Activated CD4-positive, alpha-beta T cell treated with anti-CD3 and anti-CD28 coated beads, Interleukin-2, amount 50 U/mL, for 4 hours (primary cell): ENCODE measurements at regions not wholly inside any gene's neighbourhood (a gene's known extent, or its start where the extent isn't known, plus 50 kb on each side); places are given as distances from the start of the nearest gene placed in this dataset.
"Not testable (repeated sequence)": the region's sequence is repeated elsewhere in the genome, so short reads cannot be mapped to it uniquely, and the experiment has no call there.

Experiments
- DNase-seq, 2 experiments: peaks; one replicate each; pipeline ENCODE4 v3.0.0-alpha.2; 2020

GRCh38 chr5:158473016-158473635 is 614.2 kb upstream of the CLINT1 start:
- DNase-seq: no peak

- DNase-seq: no peak
Observed at GRCh38 chr5:158471535-158471924, 612.6 kb upstream of the CLINT1 start.

GRCh38 chr5:158470764-158471534 is 612.0 kb upstream of the CLINT1 start:
- no peak for DNase-seq

- DNase-seq: no peak
Observed at GRCh38 chr5:158468444-158468843, 609.5 kb upstream of the CLINT1 start.

GRCh38 chr5:158466191-158466590 is 607.2 kb upstream of the CLINT1 start:
- no peak for DNase-seq

- no peak for DNase-seq
Observed at GRCh38 chr5:158465086-158465972, 606.4 kb upstream of the CLINT1 start.

- no peak for DNase-seq
Observed at GRCh38 chr5:158464383-158464782, 605.4 kb upstream of the CLINT1 start.

GRCh38 chr5:158463938-158464337 is 605.0 kb upstream of the CLINT1 start:
- no peak for DNase-seq

- DNase-seq: no peak
Observed at GRCh38 chr5:158463188-158463587, 604.2 kb upstream of the CLINT1 start.

- DNase-seq: no peak
Observed at GRCh38 chr5:158462349-158463114, 603.6 kb upstream of the CLINT1 start.

GRCh38 chr5:158461240-158461854 is 602.4 kb upstream of the CLINT1 start:
- DNase-seq: no peak

GRCh38 chr5:158458086-158458485 is 599.1 kb upstream of the CLINT1 start:
- DNase-seq: no peak

- DNase-seq: no peak
Observed at GRCh38 chr5:158456756-158457155, 597.8 kb upstream of the CLINT1 start.

GRCh38 chr5:158456241-158456640 is 597.3 kb upstream of the CLINT1 start:
- no peak for DNase-seq

- DNase-seq: no peak
Observed at GRCh38 chr5:158451993-158452672, 593.2 kb upstream of the CLINT1 start.

GRCh38 chr5:158451203-158451992 is 592.5 kb upstream of the CLINT1 start:
- DNase-seq: no peak

GRCh38 chr5:158450751-158451171 is 591.8 kb upstream of the CLINT1 start:
- no peak for DNase-seq

GRCh38 chr5:158446761-158447160 is 587.8 kb upstream of the CLINT1 start:
- DNase-seq: not testable (repeated sequence)

GRCh38 chr5:158439204-158439603 is 580.3 kb upstream of the CLINT1 start:
- not testable (repeated sequence) for DNase-seq

- DNase-seq: no peak
Observed at GRCh38 chr5:158436271-158437065, 577.5 kb upstream of the CLINT1 start.
